ENCODE measurements at regions not wholly inside any gene's neighbourhood (a gene's known extent, or its start where the extent isn't known, plus 50 kb on each side); places are given as distances from the start of the nearest gene placed in this dataset.

- no peaks in the 10 kb centered on the region for H3K27me3 ChIP-seq (replicated peaks in 1 of 4; ENCODE audit: control insufficient read depth in 3 of 4, extremely low read depth in 1 of 4, insufficient read depth in 3 of 4, low read length in 3 of 4)
- H4K20me1 ChIP-seq (replicated peaks in 1 of 2; ENCODE audit: control insufficient read depth in 1 of 2, insufficient read depth in 2 of 2, low read length in 2 of 2) = no peaks in the 10 kb centered on the region
- H2AK5ac ChIP-seq (ENCODE audit: low read depth, low read length) = no peak overlapping the region
- no peaks in the 10 kb centered on the region for H3K79me1 ChIP-seq (ENCODE audit: low read depth, low read length)
- no peak overlapping the region for H2BK5ac ChIP-seq (ENCODE audit: low read depth, low read length)
- H3K79me2 ChIP-seq (ENCODE audit: control insufficient read depth in 1 of 2, insufficient read depth in 2 of 2, low read length in 2 of 2) = no peaks in the 10 kb centered on the region
- H3K9ac ChIP-seq (replicated peaks in 1 of 4; ENCODE audit: extremely low read depth in 1 of 4, low read depth in 3 of 4, low read length in 3 of 4) = no peak overlapping the region
- no peak overlapping the region for H2BK12ac ChIP-seq (ENCODE audit: low read depth, low read length)
- no peaks in the 10 kb centered on the region for H3K36me3 ChIP-seq (ENCODE audit: control insufficient read depth in 2 of 4, insufficient read depth in 4 of 4, low read length in 3 of 4)
- no peak overlapping the region for H3K4me3 ChIP-seq (ENCODE audit: extremely low read depth in 1 of 4, insufficient read depth in 2 of 4, low read depth in 3 of 4, low read length in 4 of 4)
- H2BK20ac ChIP-seq (ENCODE audit: low read length) = no peak overlapping the region
- H3K18ac ChIP-seq (ENCODE audit: extremely low read depth, low read length) = no peak overlapping the region
- no peak overlapping the region for H3K4me2 ChIP-seq (ENCODE audit: insufficient read depth in 1 of 2, low read depth in 2 of 2, low read length in 2 of 2)
- H3K23ac ChIP-seq (ENCODE audit: insufficient read length) = no peak overlapping the region
- H4K91ac ChIP-seq (replicated peaks; ENCODE audit: insufficient read length, low read length) = no peak overlapping the region
- no peak overlapping the region for H2BK120ac ChIP-seq (replicated peaks; ENCODE audit: low read depth, low read length)
- H2AFZ ChIP-seq (ENCODE audit: low read length) = no peak overlapping the region
- H3K4me1 ChIP-seq (replicated peaks in 1 of 4; ENCODE audit: control insufficient read depth in 3 of 4, insufficient read depth in 4 of 4, low read length in 3 of 4) = peaks cover 0 to 2% (median under 1%) of the 10 kb centered on the region in 4 experiments; a peak in 1 of 7 replicates
- H4K5ac ChIP-seq (ENCODE audit: insufficient read length, low read depth, low read length) = no peak overlapping the region
- H3K4ac ChIP-seq (replicated peaks; ENCODE audit: insufficient read length, low read depth, low read length) = no peak overlapping the region
- no peak for FAIRE-seq
- ChIA-PET POLR2A (ENCODE audit: partially characterized antibody) (no interaction called here), CTCF (ENCODE audit: partially characterized antibody) (no interaction called here)
- no peak overlapping the region for H3K56ac ChIP-seq (replicated peaks; ENCODE audit: insufficient read length, low read depth, low read length)
- no peak overlapping the region for H2BK15ac ChIP-seq (ENCODE audit: low read length)
- 94% methylated on average over 4 of the region's 4 CpGs; no CpG with 5 or more reads in 1 of the 2 experiments for WGBS, 2 experiments (ENCODE audit: extremely low coverage in 1 of 2, insufficient coverage in 1 of 2, insufficient read length in 1 of 2, insufficient replicate concordance in 2 of 2, low coverage in 1 of 2, low lambda C conversion rate in 2 of 2, missing lambda C conversion rate in 1 of 2)
- peaks cover 1 to 3% of the 10 kb centered on the region in 2 experiments; a peak in 2 of 4 replicates for H3K9me3 ChIP-seq (ENCODE audit: insufficient read depth in 2 of 2, low read depth in 1 of 2, low read length in 1 of 2)
- H3K23me2 ChIP-seq (ENCODE audit: low read depth, low read length) = no peaks in the 10 kb centered on the region
- H3K27ac ChIP-seq (ENCODE audit: low read depth, low read length) = no peak overlapping the region
- no peak overlapping the region for H3K14ac ChIP-seq (ENCODE audit: insufficient read length)
- H4K8ac ChIP-seq (ENCODE audit: extremely low read depth, insufficient read depth, low read length) = no peak overlapping the region
- DNase-seq (ENCODE audit: low read depth in 1 of 2, low spot score in 2 of 2) = no peak
- no peak for TF ChIP-seq RXRA (IDR thresholded peaks at IDR 0.05; ENCODE audit: insufficient read depth, low read depth, low read length)
- no peak for TF ChIP-seq ASH2L (IDR thresholded peaks at IDR 0.05; ENCODE audit: low read length)
- no peak for TF ChIP-seq BRCA1 (IDR thresholded peaks at IDR 0.05; ENCODE audit: low read depth, low read length)
- no peak for TF ChIP-seq POU5F1 (IDR thresholded peaks at IDR 0.05; ENCODE audit: low read depth, low read length)
- no peak for TF ChIP-seq CEBPB (IDR thresholded peaks at IDR 0.05; ENCODE audit: low read depth, low read length)
- TF ChIP-seq SRF (IDR thresholded peaks at IDR 0.05; ENCODE audit: low read depth, low read length) = no peak
- no peak for TF ChIP-seq BCL11A (IDR thresholded peaks at IDR 0.05; ENCODE audit: low read depth in 2 of 2, low read length in 2 of 2)
- TF ChIP-seq KDM4A (IDR thresholded peaks at IDR 0.05; ENCODE audit: low read depth, low read length, severe bottlenecking) = no peak
- no peak for TF ChIP-seq GTF2F1 (IDR thresholded peaks at IDR 0.05; ENCODE audit: borderline replicate concordance, low read depth, low read length)
- TF ChIP-seq CBX8 (IDR thresholded peaks at IDR 0.05; ENCODE audit: borderline replicate concordance, low read depth, low read length) = no peak
- no peak for TF ChIP-seq CTCF (IDR thresholded peaks at IDR 0.05; ENCODE audit: control extremely low read depth in 1 of 3, insufficient read depth in 1 of 3, low read depth in 1 of 3, low read length in 3 of 3)
- TF ChIP-seq NRF1 (IDR thresholded peaks at IDR 0.05; ENCODE audit: low read depth, low read length) = no peak
- no peak for TF ChIP-seq GABPA (IDR thresholded peaks at IDR 0.05; ENCODE audit: borderline replicate concordance, insufficient read depth, low read length)
Measured at GRCh38 chr9:28503573-28503972, 930.3 kb upstream of the C9orf72 start.
